GM18519 (cell line): ENCODE measurements at regions not wholly inside any gene's neighbourhood (a gene's known extent, or its start where the extent isn't known, plus 50 kb on each side); places are given as distances from the start of the nearest gene placed in this dataset.
"Not testable (repeated sequence)": the region's sequence is repeated elsewhere in the genome, so short reads cannot be mapped to it uniquely, and the experiment has no call there.

Experiments used
- ATAC-seq: cut with Tn5 transposase; IDR thresholded peaks from one replicate; pipeline ENCODE4 v1.9.1; 2021; ENCODE audit warnings: mild to moderate bottlenecking, moderate library complexity; ENCODE audit not compliant: unreplicated experiment, low FRiP score

DNA sequence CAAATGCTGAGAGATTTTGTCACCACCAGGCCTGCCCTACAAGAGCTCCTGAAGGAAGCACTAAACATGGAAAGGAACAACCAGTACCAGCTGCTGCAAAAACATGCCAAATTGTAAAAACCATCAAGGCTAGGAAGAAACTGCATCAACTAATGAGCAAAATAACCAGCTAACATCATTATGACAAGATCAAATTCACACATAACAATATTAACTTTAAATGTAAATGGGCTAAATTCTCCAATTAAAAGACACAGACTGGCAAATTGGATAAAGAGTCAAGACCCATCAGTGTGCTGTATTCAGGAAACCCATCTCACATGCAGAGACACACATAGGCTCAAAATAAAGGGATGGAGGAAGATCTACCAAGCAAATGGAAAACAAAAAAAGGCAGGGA is 222.8 kb upstream of the CCL2 start:
- not testable (repeated sequence) for ATAC-seq

DNA sequence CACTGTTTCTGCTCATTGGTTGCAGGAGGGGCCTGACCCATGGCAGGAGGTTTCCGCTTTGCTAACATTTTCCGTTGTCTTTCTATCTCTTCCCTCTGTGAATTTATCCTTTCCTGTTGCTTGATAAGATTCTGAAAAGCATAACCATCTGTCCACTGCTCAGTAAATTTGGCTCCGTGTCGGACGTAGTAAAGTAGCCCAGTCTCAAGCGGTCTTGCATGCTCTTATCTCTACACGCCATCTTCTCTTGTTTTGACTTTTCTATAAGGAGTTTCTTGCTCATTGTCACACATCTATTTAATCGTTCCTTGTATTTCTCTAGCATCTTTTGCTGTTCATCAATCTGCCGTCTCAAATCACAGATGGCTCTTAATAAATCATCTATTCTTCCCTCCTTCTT is 216.3 kb upstream of the CCL2 start:
- not testable (repeated sequence) for ATAC-seq

DNA sequence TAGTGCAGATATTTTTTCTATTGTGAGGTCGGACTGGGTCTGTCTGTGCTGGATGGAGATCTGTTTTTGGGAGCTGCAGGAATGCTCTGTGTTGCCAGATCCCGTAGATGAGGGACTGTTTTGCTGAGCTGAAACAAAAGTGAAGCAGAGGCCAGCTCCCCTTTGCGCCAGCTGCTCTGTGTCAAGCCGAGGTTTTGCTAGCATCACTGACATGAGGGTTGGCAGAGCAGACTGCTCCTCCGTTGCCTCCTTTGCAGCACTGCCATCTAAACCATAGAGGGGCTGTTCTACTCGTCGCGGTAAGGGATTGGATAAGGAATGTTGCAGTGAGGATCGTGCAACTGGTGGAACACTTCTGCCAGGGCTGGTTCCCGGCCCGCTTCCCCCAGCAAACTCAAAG is 215.9 kb upstream of the CCL2 start:
- not testable (repeated sequence) for ATAC-seq

GRCh38 chr17:34039759-34040555 is 215.1 kb upstream of the CCL2 start:
- ATAC-seq: not testable (repeated sequence)

GRCh38 chr17:34045990-34046389 is 209.1 kb upstream of the CCL2 start:
- ATAC-seq: no peak

DNA sequence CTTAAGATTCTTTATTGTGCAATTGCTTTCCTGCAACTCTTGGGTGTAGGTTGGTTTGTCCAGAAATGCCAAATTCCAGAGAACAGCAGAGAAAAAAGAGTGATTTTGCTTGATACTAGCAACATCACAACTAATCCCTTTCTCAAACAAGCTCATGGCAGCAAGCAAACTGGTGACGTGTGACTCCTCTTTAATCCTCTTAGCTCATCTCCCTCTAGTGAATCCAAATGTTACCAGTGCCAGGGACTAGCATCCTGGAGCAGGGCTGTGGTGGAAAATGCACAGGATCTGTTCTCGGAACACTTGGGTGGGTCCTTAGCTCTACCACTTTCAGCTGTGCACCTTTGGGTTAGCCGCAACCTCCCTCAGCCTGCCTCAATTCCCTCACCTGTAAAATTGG is 204.0 kb upstream of the CCL2 start:
- ATAC-seq: no peak

GRCh38 chr17:34054495-34054894 is 200.6 kb upstream of the CCL2 start:
- ATAC-seq: no peak

GRCh38 chr17:34055606-34056005 is 199.5 kb upstream of the CCL2 start:
- no peak for ATAC-seq

GRCh38 chr17:34059423-34060220 is 195.5 kb upstream of the CCL2 start:
- ATAC-seq: no peak

DNA sequence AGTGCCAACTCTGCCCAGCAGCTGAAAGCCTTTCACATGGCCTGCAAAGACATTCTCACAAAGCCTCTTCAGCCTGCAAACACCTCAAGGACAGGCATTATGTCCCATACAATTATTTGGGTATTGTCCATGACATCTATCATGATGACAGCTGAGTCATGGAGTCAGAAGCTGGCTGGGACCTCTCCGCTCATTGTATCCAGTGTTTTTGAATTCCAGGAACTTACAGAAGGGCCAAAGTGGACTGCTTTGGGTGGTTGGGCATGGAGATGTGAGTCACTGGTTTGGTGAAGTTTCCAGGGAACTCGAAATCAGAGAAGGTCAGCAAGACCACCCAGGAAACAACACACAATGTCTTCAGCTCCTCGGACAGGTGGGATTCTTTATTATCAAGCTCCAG is 188.6 kb upstream of the CCL2 start:
- no peak for ATAC-seq

DNA sequence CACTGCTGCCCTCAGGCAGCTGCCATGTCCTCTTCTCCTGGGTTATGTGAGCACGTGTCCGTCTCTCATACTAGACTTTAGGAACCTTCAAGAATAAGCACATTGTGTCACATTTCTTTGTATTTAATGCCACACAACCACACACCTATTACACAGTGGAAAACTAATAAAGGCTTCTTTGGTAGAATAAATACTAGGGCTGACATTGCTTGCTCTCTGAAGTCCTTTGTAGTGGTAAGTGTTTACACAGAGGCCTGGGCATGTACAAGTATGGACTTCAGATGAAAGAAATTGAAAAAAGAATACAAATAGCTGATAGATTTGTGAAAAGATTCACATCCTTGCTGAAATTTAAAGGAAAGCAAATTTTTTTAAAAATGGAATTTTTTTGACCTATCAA is 188.1 kb upstream of the CCL2 start:
- ATAC-seq: no peak

DNA sequence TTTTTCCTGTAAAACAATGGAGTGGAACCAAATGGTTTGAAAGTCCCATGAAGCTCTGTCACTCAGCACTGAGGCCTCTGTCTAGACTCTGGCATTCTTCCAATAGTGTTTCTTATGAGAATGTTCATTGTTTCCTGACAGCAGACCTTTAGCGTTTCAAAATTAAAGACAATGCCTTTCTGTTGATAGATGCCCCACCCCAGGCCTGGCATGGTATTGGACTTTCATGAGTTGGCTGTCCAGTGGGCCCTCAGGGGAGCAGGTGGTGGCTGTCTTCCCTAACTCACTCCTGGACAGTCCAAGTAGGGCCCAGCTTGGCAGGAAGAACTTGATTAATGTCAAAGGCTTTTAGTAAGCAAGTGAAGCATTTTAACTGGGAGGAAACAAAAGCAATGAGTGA is 186.5 kb upstream of the CCL2 start:
- no peak for ATAC-seq

DNA sequence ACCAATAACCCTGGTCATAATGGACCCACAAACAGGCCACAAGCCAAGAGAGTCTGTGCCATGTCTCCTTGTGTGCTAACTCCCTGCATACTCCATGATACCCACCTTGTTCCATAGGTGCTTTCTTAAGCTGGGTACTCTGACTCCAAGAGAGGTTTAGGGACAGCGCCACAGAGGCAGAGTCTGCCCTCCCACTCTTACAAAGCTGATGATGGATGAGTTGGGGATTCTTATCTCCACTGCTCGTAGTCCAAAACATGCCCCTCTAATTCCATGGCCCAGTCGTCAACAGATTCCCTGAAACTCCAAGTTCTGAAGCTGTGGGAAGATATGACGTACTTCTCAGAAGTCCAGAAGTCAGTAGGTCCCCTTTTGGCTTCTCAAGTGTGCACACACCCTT is 184.4 kb upstream of the CCL2 start:
- ATAC-seq: no peak

DNA sequence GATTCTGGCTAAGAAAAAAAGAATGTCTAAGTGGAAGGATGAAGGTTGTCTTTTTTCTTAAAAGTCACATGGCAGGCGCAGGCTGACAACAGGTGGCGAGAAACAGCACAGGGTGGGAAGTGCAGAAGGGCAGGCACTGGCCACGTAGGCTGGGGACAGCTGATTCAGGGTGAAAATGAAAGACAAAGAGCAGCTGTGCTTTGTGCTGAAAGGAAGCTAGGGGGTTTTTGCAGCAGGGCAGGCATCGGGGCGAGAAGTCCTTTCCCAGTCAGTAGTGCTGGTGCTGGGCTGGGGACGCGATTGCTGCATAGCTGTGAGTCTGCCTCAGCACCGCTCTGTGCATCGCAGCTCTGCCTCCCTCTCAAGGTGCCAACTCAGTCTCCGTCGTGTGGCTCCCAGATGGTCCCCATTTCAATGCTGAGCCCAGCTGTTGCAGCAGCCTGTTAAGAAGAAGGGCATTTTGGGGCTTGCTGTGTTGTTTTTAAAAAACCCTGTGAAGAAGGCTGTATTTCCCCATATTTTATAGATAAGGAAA is 183.1 kb upstream of the CCL2 start:
- ATAC-seq: no peak

DNA sequence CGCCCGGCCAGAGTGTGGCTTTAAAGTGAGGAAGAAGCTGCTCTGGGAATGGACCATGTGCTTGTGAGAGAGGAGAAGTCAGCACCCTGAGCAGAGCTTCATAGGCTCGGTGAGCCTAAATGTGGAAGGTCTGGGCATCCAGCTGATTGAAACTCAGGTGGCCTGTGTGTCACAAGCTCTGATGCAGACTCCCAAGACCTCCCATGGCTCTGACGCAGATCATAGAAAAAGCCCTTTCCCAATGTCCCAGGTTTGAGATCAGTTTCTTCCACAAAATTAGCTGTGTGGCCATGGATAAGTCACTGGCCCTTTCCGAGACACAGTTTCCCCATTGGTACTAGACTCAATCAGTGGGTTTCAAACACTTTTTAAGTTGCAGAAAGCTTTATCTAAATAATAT is 180.0 kb upstream of the CCL2 start:
- no peak for ATAC-seq

DNA sequence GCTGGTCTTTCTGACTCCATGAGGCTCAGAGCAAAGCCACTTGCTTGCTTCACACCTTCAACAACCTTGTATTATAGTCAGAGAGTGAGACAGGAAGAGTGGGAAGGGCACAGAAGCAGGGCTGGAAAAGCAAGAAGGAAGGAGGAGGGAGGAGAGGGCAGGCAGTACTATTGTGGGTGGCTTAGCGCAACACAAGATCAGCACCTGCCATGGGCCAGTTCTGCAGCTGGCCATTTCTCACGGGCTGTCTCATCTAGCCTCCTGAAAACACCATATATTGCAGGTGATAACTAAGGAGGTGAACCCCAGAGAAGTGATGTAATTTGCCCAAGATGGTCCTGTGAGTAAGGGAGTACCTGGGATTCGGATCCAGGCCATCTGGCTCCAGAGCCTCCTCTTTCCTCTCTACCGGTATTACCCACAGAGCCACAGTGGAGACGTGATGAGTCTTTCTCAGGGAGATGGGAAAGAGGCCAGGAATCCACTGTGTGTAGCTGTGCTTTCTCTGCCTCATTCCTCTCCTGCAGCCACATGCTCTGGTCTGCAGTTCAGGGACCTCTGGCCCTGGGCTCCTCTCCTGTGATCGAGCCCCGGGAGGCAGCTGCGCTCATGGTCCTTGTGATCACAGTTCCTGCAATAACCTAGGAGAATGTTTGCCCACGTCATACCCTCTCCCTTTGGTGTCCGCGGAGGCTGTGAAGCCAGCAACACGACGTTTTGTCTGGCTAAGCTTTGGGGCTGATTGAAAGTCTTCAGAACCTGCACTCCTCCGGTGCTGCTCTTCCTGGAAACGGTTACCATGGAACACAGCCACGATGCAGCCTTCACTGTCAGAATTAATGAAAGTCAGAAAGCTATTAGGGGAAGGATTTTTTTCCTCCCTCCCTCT is 178.1 kb upstream of the CCL2 start:
- ATAC-seq: no peak

DNA sequence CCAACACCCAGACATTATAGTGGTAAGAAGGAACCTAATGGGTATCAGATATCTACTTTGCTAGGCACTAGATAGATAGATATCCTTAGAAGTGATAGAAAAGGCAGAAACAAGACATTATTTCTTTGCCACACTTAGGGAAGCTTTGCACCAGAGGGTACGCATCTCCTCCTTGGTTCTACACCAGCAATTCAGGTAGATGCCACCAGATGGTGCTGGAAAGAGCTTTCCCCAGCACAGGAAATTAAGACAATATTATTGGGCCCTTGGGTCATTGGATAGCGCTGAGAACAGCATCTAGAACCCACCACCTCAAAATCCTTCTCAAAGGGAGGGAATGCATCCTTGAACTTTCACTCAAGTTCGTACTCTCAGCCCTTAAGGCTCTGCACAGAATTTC is 173.8 kb upstream of the CCL2 start:
- ATAC-seq: no peak

DNA sequence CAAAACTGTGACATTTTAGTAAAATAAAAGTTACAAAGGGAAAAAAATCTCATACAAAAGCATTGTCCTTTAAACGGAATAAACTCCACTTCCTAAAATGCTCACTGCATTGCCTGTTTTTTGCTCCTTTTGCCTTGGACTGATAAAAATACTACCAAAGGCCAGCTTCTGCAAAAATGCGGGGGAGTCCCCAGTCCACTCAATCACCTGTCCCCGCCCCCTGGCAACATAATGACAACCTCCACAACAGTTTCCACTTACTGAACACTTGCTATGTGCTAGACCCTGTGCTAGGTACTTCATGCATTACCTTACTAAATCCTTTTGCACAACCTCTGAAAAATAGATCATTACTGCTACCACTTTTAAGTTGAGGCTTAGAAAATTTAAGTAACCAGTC is 172.7 kb upstream of the CCL2 start:
- no peak for ATAC-seq

DNA sequence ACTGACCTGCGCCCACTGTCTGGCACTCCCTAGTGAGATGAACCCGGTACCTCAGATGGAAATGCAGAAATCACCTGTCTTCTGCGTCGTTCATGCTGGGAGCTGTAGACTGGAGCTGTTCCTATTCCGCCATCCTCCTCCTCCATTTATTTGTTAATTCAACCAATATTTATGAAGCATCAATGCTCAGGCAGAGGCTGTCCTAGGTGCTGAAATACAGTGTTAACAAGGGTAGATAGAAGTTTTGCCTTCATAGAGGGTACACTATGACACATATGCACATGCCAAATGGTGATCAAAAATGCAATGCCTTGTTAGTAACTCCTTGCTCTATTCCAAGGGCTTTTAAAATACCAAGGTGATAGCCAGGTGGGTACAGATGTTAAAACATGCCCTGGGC is 166.0 kb upstream of the CCL2 start:
- ATAC-seq: not testable (repeated sequence)

GRCh38 chr17:34090593-34090992 is 164.5 kb upstream of the CCL2 start:
- no peak for ATAC-seq

DNA sequence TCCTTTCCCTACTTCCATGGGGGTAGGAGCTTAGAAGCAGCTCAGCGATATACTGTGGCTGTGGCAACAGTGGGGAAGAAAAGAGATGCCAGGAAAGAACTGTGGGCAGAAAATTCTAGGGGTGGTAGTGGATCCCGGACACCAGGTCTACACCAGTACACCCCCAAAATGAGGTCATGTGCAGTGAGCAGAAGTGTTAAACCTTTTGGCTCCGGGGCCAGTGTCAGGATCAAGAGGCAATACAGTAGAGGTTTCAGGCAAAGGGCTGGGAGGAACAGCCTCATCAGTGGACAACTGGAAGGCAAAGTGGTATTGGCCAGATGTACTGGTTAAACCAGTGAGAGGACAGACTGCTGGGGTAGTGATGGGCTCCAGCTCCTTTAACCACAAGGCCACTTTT is 163.1 kb upstream of the CCL2 start:
- ATAC-seq: no peak
